ENCODE measurements at regions not wholly inside any gene's neighbourhood (a gene's known extent, or its start where the extent isn't known, plus 50 kb on each side); places are given as distances from the start of the nearest gene placed in this dataset.

DNA sequence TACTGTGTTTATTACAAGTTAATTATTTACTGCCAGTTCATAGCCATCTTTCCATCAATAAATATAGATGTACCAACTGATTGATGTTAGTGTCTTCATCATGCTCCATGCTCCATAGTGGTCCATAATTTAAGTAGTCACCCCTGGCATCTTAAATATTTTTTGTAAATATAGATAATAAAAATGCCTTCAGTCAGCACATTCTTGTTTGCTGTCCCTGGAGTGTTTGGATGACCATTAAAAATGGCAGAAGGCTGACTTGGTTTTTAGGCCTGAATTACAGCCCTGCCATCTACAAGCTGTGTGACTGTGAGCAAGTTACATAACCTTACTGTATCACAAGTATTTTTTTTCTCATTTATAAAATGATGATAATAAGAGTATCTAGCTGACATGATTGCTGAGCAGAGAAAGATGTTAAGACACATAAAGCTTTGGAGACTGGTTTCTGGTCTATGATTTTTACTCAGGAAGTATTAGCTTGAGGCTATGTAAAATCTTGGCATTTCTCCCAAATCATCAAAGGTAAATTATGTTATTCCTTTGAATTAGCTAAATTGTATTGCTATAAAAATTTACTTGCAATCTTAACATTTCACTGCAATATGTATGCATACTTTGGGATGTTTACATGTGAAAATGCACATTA is 427.2 kb downstream of the USP25 start:
- peaks cover 5% of the 10 kb centered on the region for H3K4me1 ChIP-seq (ENCODE audit: low read depth)
- no peaks in the 10 kb centered on the region for H3K36me3 ChIP-seq
- no peaks in the 10 kb centered on the region for H3K9me3 ChIP-seq (ENCODE audit: low read depth)
- H3K4me3 ChIP-seq, result no peak overlapping the region
- DNase-seq (ENCODE audit: low read depth in 1 of 2, low spot score in 1 of 2), result no peak
- no peak for TF ChIP-seq CTCF (IDR thresholded peaks at IDR 0.05; ENCODE audit: low read depth, low read length)
- H3K27ac ChIP-seq, result no peak overlapping the region
- no peaks in the 10 kb centered on the region for H3K27me3 ChIP-seq

DNA sequence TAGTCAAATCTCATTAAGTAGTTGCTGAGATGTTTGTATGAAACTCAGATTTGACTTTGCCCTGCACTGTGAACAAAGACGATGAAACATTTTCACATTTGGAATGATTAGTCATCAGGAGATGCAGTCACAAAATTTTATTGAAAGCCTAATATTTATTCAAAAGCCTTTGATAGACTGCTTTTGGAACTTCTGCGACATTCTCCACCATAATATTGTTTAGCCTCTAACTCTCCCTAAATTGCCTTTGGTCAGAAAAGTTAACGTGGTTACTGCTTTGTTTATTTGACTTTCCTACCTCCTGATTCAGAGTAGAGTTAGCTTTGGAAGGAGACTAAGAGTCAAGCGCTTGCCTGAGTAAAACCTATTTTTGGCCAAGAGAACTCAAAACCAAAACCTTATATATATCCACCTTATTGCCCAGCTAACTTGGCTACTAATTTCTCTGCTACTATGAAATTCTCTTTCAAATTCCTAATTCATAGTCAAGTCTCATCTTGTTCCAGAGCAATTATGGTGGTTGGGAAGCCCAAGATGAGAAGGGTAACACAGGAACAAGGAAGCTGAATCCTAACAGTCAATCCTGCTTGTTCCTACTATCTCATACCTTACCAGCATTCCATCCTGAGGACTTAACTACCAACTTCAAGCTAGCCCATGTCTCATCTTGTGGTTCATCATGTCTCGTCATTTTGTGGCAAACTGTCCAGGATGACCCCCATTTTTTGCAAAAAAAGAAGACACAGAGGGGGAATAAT is 429.6 kb downstream of the USP25 start:
- Histone ChIP-seq H3K27me3 (no peaks in the 10 kb centered on the region), H3K36me3 (no peaks in the 10 kb centered on the region), H3K4me3 (no peak overlapping the region), H3K4me1 (ENCODE audit: low read depth) (peaks cover 5% of the 10 kb centered on the region), H3K9me3 (ENCODE audit: low read depth) (no peaks in the 10 kb centered on the region), H3K27ac (no peak overlapping the region)
- DNase-seq (ENCODE audit: low read depth in 1 of 2, low spot score in 1 of 2), result no peak
- no peak for TF ChIP-seq CTCF (IDR thresholded peaks at IDR 0.05; ENCODE audit: low read depth, low read length)

GRCh38 chr21:16159971-16160350 is 430.2 kb downstream of the USP25 start:
- H3K4me1 ChIP-seq (ENCODE audit: low read depth), result peaks cover 2% of the 10 kb centered on the region
- TF ChIP-seq CTCF (IDR thresholded peaks at IDR 0.05; ENCODE audit: low read depth, low read length), result no peak
- no peak for DNase-seq (ENCODE audit: low read depth in 1 of 2, low spot score in 1 of 2)
- H3K9me3 ChIP-seq (ENCODE audit: low read depth), result no peaks in the 10 kb centered on the region
- H3K36me3 ChIP-seq, result no peaks in the 10 kb centered on the region
- no peak overlapping the region for H3K4me3 ChIP-seq
- no peak overlapping the region for H3K27ac ChIP-seq
- H3K27me3 ChIP-seq, result no peaks in the 10 kb centered on the region

DNA sequence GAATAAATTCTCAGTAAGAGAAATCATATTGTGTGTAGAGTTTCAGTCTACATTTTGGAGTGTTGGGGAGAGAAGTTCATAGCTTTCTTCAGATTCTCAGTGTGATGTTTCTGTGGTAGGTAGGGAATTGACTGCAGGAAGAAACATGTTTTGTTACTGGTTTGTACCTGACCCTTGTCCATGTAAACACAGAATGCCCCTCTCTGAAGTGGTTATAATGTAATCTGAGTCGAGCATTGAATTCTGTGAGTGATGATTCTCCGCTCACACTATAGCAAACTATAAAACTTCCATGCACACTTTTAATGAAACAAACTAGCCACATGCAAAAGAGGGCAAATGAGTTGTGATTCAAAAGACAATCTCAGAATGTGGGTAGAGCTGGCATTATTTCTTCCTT is 433.2 kb downstream of the USP25 start:
- Histone ChIP-seq H3K27ac (no peak overlapping the region), H3K4me1 (ENCODE audit: low read depth) (no peaks in the 10 kb centered on the region), H3K27me3 (no peaks in the 10 kb centered on the region), H3K36me3 (no peaks in the 10 kb centered on the region), H3K4me3 (no peak overlapping the region), H3K9me3 (ENCODE audit: low read depth) (no peaks in the 10 kb centered on the region)
- no peak for TF ChIP-seq CTCF (IDR thresholded peaks at IDR 0.05; ENCODE audit: low read depth, low read length)
- DNase-seq (ENCODE audit: low read depth in 1 of 2, low spot score in 1 of 2), result no peak

DNA sequence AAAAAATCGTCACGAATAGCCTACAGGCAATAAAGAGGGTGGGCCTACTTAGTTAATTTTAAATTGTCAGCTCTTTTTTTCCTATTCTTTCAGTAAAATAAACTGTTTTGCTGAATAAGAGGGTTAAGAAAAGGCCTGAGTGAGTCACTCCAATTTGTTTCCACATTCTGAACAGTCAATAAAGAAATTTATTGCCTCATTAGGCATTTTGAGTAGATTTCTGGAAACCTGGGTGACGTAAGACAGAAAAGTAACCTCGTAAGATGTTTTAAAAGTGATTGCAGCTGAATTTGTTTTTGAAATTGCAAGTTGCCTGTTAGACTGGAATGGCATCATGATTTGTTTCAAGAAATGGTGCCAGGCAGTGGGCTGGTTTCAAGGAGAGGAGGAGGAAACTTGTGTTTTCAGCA is 439.3 kb downstream of the USP25 start:
- Histone ChIP-seq H3K27ac (no peak overlapping the region), H3K36me3 (no peaks in the 10 kb centered on the region), H3K4me3 (no peak overlapping the region), H3K9me3 (ENCODE audit: low read depth) (no peaks in the 10 kb centered on the region), H3K4me1 (ENCODE audit: low read depth) (no peaks in the 10 kb centered on the region), H3K27me3 (no peaks in the 10 kb centered on the region)
- DNase-seq (ENCODE audit: low read depth in 1 of 2, low spot score in 1 of 2), result no peak
- no peak for TF ChIP-seq CTCF (IDR thresholded peaks at IDR 0.05; ENCODE audit: low read depth, low read length)
